OCI-LY7 (cell line): ENCODE measurements at regions not wholly inside any gene's neighbourhood (a gene's known extent, or its start where the extent isn't known, plus 50 kb on each side); places are given as distances from the start of the nearest gene placed in this dataset.

ENCODE experiments used
- EZH2phosphoT487 ChIP-seq: fragments of 200-600 bp; sonication (generic); IDR thresholded peaks from 2 replicates; pipeline ENCODE4 v1.6.1; 2018; ENCODE audit warnings: low read depth, borderline replicate concordance, mild to moderate bottlenecking, mixed run types, antibody characterized with exemption, low read length, moderate library complexity, mixed read lengths
- TF ChIP-seq, protein P1 (sequence below): fragments of 200-600 bp; sonication (generic); conservative IDR thresholded peaks from 2 replicates; pipeline ENCODE4 v1.5.1; 2014; ENCODE audit warnings: mild to moderate bottlenecking, antibody characterized with exemption, low read length, moderate library complexity, mixed read lengths

GRCh38 chr5:56328753-56329560 lies 95.8 kb upstream of the ANKRD55 start:
- TF ChIP-seq, protein P1, sequence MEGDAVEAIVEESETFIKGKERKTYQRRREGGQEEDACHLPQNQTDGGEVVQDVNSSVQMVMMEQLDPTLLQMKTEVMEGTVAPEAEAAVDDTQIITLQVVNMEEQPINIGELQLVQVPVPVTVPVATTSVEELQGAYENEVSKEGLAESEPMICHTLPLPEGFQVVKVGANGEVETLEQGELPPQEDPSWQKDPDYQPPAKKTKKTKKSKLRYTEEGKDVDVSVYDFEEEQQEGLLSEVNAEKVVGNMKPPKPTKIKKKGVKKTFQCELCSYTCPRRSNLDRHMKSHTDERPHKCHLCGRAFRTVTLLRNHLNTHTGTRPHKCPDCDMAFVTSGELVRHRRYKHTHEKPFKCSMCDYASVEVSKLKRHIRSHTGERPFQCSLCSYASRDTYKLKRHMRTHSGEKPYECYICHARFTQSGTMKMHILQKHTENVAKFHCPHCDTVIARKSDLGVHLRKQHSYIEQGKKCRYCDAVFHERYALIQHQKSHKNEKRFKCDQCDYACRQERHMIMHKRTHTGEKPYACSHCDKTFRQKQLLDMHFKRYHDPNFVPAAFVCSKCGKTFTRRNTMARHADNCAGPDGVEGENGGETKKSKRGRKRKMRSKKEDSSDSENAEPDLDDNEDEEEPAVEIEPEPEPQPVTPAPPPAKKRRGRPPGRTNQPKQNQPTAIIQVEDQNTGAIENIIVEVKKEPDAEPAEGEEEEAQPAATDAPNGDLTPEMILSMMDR = no peak
- TF ChIP-seq EZH2phosphoT487 = no peak
